ENCODE measurements at regions not wholly inside any gene's neighbourhood (a gene's known extent, or its start where the extent isn't known, plus 50 kb on each side); places are given as distances from the start of the nearest gene placed in this dataset.

DNA sequence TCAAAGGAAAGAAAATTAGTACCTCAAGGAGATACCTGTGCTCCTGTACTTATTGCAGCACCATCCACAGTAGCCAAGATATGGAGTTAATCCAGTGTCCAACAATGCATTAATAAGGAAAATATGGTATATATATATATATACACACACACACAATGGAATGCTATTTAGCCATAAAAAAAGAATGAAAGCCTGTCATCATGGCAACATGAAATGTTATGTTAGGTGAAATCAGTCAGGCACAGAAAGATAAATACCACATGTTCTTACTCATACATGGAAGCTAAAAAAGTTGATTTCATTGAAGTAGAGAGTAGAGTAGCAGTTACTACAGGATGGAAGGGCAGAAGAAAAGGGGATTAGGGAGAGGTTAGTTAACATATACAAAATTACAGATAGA is 601.5 kb downstream of the ANXA1 start:
- ATAC-seq (no peak), DNase-seq (no peak)
- no peaks in the 10 kb centered on the region for H3K27me3 Mint-ChIP-seq
- no peak overlapping the region for H3K4me3 Mint-ChIP-seq
- H3K4me1 Mint-ChIP-seq, result no peaks in the 10 kb centered on the region
- H3K9me3 Mint-ChIP-seq, result peaks cover 0 to 4% of the 10 kb centered on the region in 2 donors
- H3K27ac Mint-ChIP-seq, result no peak overlapping the region

DNA sequence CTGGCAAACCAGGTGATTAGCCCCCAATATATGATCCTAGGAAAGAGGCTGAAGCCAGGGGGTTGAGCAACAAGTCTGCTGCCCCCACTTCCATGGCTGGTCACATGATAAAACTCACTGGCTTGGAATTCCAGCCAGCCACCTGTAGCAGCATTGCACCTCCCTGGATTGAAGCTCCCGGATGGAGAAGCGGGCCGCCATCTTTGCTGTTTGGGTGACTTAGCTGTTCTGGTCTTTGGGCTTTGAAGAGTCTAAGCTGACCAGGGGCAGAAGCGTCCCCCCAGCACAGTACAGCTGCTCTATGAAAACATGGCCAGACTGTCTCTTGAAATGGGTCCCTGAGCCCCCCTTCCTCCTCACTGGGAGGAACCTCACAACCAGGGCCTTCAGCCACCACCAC is 610.2 kb downstream of the ANXA1 start:
- no peak for ATAC-seq
- no peaks in the 10 kb centered on the region for H3K4me1 Mint-ChIP-seq
- H3K9me3 Mint-ChIP-seq, result peaks cover 13 to 29% of the 10 kb centered on the region in 2 donors
- no peak for DNase-seq
- H3K27ac Mint-ChIP-seq, result no peak overlapping the region
- no peaks in the 10 kb centered on the region for H3K27me3 Mint-ChIP-seq
- H3K4me3 Mint-ChIP-seq, result no peak overlapping the region

DNA sequence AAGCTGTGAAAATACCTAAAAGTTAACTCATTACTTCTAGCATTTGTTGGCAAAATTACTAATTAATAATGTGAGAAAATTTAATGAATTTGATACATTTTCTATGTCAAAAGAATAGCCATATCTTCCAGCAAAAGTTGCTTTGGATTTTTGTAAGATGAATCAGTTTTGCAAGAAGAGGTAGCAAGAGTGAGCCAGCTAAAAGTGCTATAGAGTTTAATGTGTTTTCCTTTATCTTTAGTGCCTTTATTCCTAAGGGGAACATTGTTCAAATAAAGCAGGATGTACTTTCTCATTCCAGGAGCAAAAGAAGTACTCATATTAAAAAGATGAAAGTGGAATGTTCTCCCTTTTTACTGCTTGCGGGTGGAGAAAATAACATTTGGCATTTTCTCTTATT is 622.2 kb downstream of the ANXA1 start:
- Mint-ChIP-seq H3K27me3 (no peaks in the 10 kb centered on the region), H3K9me3 (peaks cover 0 to 4% of the 10 kb centered on the region in 2 donors), H3K4me3 (no peak overlapping the region), H3K4me1 (no peaks in the 10 kb centered on the region), H3K27ac (no peak overlapping the region)
- ATAC-seq, result no peak
- no peak for DNase-seq

DNA sequence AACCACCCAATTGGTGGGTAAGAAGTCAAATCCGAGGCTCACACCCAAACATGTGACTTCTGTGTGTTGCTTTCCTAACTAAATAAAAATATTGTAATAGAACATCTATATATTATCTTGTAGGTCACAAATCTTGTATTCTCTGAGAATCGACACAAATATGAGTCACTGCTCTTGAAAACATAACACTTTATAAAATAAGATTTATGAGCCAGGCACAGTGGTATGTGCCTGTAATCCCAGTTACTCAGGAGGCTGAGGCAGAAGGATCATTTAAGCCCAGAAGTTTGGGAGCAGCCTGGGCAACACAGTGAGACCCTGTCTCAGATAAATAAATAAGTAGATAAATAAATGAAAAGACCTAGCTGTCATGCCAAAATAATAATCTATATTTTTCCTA is 624.1 kb downstream of the ANXA1 start:
- H3K27ac Mint-ChIP-seq, result no peak overlapping the region
- DNase-seq, result no peak
- H3K4me3 Mint-ChIP-seq, result no peak overlapping the region
- no peak for ATAC-seq
- H3K9me3 Mint-ChIP-seq, result peaks cover 0 to 4% of the 10 kb centered on the region in 2 donors
- no peaks in the 10 kb centered on the region for H3K4me1 Mint-ChIP-seq
- no peaks in the 10 kb centered on the region for H3K27me3 Mint-ChIP-seq

DNA sequence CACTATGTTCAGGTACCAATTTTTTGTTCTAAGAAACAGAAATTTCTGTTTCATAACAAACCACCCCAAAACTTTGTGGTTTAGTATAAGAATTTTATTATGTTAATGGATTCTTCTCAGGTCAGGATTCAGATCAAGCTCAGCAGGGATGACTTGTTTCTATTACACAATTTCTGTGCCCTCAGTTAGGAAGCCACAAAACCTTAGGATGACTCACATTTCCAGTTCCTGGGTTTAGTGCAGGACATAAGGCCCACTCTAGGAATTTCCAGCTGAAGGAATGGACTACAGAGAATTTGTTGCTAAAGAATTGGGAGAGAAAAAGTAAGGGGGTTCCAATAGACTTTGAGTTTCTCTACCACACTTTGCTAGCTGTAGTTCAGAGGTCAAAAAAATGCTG is 629.3 kb downstream of the ANXA1 start:
- DNase-seq, result no peak
- peaks cover 6 to 9% of the 10 kb centered on the region in 2 donors for H3K9me3 Mint-ChIP-seq
- no peak for ATAC-seq
- no peak overlapping the region for H3K27ac Mint-ChIP-seq
- no peak overlapping the region for H3K4me3 Mint-ChIP-seq
- H3K4me1 Mint-ChIP-seq, result no peaks in the 10 kb centered on the region
- H3K27me3 Mint-ChIP-seq, result no peaks in the 10 kb centered on the region

DNA sequence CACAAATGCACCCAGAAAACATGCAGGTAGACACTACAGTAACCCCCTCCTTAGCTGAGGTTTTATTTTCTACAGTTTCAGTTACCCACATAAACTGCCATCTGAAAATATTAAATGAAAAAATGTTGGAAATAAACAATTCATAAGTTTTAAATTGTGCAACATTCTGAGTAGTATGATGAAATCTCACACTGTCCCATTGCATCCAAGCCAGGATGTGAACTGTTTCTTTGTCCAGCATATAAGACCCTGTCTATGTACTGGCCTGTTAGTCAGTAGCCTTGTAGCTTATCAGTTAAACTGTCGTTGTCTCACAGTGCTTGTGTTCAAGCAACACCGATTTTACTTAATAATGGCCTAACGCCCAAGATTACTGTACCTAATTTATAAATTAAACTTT is 630.5 kb downstream of the ANXA1 start:
- H3K27me3 Mint-ChIP-seq, result no peaks in the 10 kb centered on the region
- H3K4me1 Mint-ChIP-seq, result no peaks in the 10 kb centered on the region
- DNase-seq, result no peak
- H3K9me3 Mint-ChIP-seq, result peaks cover 8 to 22% of the 10 kb centered on the region in 2 donors
- no peak overlapping the region for H3K27ac Mint-ChIP-seq
- H3K4me3 Mint-ChIP-seq, result no peak overlapping the region
- no peak for ATAC-seq

DNA sequence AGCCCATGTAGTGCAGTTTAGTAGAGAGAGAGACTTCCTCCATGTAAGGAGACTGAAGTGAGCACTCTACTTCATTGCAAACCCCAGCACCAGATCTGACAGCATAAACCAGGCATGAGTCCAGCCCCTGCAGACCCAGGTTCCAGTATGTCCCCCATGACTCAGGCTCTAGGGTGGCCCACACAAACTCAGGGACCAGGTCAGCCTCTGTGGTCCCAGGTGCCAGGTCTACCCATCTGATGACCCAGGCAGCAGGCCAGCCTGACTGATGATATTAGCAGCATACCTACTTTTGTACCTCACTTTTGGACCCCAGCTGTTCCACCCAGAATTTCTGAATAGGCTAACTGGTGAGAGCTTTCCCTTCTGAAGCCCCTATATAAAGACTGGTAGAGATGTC is 647.8 kb downstream of the ANXA1 start:
- Mint-ChIP-seq H3K27me3 (no peaks in the 10 kb centered on the region), H3K9me3 (no peaks in the 10 kb centered on the region), H3K27ac (no peak overlapping the region), H3K4me1 (no peaks in the 10 kb centered on the region), H3K4me3 (no peak overlapping the region)
- ATAC-seq, result no peak
- no peak for DNase-seq

DNA sequence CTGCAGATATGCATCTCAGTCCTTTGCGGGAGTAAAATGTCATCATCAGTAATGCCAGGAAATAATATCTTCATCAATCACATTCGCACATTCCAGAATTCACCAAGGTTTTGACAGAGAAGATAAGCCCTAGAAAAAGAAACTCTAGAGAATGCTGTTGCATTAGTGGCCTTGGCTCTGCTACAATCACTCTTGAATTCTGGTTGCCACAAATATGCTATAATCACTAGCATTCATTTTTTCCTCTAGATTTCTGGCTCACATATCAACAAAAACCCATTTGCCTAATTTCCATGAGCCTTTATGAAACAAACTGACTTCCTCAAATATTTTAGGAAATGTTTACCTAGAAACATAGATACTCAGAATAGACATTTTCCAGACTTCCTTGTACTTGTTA is 653.4 kb downstream of the ANXA1 start:
- Mint-ChIP-seq H3K4me1 (no peaks in the 10 kb centered on the region), H3K9me3 (peaks cover 0 to 3% of the 10 kb centered on the region in 2 donors), H3K27me3 (no peaks in the 10 kb centered on the region), H3K27ac (no peak overlapping the region), H3K4me3 (no peak overlapping the region)
- ATAC-seq (no peak), DNase-seq (no peak)

DNA sequence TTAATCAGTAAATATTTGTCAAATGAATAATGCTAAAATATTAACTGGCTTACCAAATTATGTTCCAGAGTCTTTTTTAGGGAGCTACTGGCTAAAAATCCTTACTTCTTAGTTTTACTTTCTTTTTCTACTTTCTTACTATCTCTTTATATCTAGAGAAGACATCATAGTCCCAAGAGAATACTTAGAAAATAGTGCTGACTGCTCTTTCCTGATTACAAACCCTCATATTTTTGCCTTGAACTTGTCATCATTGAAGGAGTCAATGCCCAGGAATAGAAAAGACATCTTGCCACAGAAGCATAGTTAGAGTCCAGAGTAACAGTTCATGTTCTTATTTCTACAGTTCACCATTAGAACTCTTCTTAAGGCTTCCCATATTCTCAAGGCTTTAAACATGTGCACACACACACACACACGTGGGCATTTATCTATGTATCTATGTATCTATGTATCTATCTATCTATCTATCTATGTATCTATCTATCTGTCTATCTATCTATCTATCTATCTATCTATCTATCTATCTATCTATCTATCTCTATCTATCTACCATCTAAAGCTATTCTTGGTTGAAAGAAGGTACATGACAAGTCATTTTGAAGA is 654.3 kb downstream of the ANXA1 start:
- H3K9me3 Mint-ChIP-seq, result peaks cover 0 to 3% of the 10 kb centered on the region in 2 donors
- DNase-seq, result no peak
- H3K27ac Mint-ChIP-seq, result no peak overlapping the region
- H3K4me1 Mint-ChIP-seq, result no peaks in the 10 kb centered on the region
- no peak for ATAC-seq
- no peak overlapping the region for H3K4me3 Mint-ChIP-seq
- no peaks in the 10 kb centered on the region for H3K27me3 Mint-ChIP-seq

DNA sequence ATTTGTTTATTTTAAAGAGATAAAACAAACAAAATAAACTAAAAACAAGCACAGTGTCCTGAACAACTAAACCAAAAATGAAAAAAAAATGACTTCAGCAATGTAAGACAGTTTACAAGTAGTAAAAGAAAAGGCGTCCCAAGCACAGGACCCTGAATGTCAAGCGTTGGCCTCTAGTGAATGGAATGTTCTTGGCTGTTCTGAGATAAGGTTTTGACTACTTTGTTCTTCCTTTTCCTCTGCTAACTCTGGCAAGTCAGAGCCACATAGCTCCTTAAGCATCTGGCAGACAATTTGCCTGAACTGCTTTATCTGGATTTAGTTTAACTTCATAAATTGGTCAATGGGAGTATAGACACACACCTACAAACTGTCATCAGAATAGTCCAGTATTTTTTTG is 655.2 kb downstream of the ANXA1 start:
- Mint-ChIP-seq H3K4me1 (no peaks in the 10 kb centered on the region), H3K27me3 (no peaks in the 10 kb centered on the region), H3K4me3 (no peak overlapping the region), H3K9me3 (peaks cover 0 to 3% of the 10 kb centered on the region in 2 donors), H3K27ac (no peak overlapping the region)
- ATAC-seq (no peak), DNase-seq (no peak)

DNA sequence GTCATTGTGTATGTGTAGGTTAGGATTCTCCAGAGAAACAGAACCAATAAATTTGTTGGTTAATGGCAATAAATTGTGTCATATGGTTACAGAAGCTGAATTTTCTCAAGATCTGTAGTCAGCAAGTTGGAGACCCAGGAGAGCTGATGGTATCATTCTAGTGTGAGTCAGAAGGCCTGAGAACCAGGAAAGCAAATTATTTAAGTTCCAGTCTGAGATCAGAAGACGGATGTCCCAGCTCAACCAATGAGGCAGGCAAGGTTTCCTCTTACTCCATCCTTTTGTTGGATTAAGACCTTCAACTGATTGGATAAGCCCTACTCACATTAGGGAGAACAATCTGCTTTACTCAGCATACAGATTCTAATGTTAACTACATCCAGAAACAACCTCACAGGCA is 656.3 kb downstream of the ANXA1 start:
- ATAC-seq, result no peak
- Mint-ChIP-seq H3K27ac (no peak overlapping the region), H3K27me3 (no peaks in the 10 kb centered on the region), H3K4me1 (no peaks in the 10 kb centered on the region), H3K9me3 (peaks cover 0 to 3% of the 10 kb centered on the region in 2 donors), H3K4me3 (no peak overlapping the region)
- no peak for DNase-seq

DNA sequence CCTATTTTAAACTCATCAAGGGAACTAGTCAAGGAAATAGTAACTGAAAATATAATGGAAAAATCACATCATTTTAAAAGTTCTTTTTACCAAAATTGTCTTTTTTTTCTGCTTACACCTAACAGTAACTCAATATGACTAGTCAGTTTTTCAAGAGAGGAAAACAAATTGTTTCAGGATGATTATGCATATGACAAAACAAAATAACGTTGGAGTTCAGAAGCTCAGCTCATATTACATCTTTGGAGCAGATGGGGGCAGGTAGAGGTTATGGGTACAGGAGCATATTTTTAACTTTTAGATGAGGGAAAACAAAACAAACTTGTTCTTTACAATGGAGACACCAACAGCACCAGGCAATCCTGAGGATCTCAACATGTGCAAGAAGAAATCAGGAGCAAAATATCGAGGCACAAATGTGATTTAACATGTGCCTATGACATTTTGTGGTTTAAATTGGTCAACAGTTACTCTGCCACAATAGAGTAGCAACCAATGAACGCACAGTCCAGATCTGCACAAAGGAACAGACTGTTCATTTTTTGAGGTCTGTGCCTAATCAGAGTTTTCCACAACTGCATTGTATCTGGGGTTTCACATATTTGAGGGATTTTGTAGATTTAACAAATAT is 659.0 kb downstream of the ANXA1 start:
- H3K9me3 Mint-ChIP-seq, result peaks cover 0 to 3% of the 10 kb centered on the region in 2 donors
- DNase-seq (no peak), ATAC-seq (no peak)
- H3K4me3 Mint-ChIP-seq, result no peak overlapping the region
- no peaks in the 10 kb centered on the region for H3K4me1 Mint-ChIP-seq
- H3K27me3 Mint-ChIP-seq, result no peaks in the 10 kb centered on the region
- H3K27ac Mint-ChIP-seq, result peak overlapping the region in 1 of 2 donors; percentile 40

DNA sequence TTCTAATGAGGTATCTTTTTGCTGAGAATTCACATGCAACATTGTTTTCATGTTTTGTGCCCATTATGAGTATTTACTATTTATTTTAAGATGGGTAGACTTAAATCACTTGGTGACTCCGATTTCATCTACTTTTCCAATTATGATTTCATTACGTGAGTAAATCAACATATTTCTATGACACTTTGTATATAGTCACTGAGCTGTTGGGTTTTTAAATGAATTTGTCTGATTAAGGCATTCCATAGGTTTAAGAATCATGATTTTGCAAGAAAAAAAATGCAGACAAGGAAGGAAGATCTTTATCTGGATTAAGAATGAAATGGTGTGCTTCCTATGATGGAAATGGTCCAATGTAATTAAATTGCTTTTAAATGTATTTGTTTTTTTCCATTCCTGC is 661.9 kb downstream of the ANXA1 start:
- ATAC-seq (no peak), DNase-seq (no peak)
- Mint-ChIP-seq H3K4me1 (no peaks in the 10 kb centered on the region), H3K9me3 (no peaks in the 10 kb centered on the region), H3K27me3 (no peaks in the 10 kb centered on the region), H3K4me3 (no peak overlapping the region), H3K27ac (no peak overlapping the region)

DNA sequence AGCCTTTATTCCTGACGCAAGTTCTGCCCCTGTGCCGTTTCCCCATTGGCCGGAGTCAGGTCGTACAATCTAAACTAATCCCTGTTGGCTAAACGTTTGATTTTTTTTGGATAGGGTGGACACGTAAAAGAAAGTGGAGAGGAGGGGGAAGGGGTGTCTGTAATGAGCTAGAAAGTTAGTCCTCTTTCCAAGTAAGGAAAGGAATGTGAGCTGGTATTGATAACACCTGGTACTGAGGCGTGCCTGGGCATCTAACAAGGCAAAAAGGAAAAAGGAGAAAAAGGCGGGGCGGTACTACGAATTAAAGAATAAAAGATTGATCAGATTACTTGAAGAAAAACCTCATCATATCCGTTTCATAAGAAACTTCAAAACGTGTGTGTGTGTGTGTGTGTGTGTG is 665.2 kb downstream of the ANXA1 start:
- Mint-ChIP-seq H3K4me1 (no peaks in the 10 kb centered on the region), H3K4me3 (no peak overlapping the region), H3K27me3 (no peaks in the 10 kb centered on the region), H3K9me3 (no peaks in the 10 kb centered on the region), H3K27ac (peak overlapping the region in 1 of 2 donors; percentile 63)
- ATAC-seq (no peak), DNase-seq (no peak)

DNA sequence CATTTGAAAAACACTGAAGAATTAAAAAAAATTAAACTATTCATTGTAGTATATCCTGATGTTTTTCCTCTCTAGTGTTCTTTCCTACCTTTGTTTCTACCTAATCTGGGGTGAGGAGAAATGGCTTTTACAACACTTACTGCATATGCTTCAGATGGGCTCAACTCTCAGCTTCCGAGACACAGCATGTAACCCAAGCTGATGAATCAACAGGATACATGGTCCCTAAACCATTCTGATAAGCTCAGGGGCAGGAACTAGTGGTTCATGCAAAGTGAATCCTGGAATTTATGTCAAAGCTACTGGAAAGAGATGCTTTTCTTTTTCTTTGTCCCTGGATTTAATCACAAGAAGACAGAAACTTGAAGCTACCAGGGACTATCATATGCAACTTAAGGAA is 672.5 kb upstream of the RORB start:
- DNase-seq (no peak), ATAC-seq (no peak)
- H3K9me3 Mint-ChIP-seq, result peaks cover 0 to 5% of the 10 kb centered on the region in 2 donors
- H3K27me3 Mint-ChIP-seq, result no peaks in the 10 kb centered on the region
- H3K4me1 Mint-ChIP-seq, result no peaks in the 10 kb centered on the region
- no peak overlapping the region for H3K4me3 Mint-ChIP-seq
- H3K27ac Mint-ChIP-seq, result no peak overlapping the region

DNA sequence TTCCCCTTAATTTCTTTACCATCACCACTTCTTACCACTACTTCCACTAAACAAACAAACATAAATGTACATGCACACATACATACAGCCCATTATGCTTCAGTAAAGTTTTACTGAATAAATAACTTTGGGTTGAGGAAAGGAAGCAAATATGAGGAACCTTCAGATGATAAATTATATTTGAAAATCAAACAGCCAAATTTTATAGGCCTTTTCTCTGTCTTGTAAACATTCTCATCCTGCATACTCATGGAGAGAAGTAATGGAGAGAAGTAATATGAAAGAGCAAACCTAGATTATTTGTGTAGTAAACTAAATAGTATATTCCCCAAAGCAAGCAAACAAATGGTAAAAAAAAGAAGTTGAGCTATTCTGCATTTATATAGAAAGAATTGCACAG is 658.3 kb upstream of the RORB start:
- no peaks in the 10 kb centered on the region for H3K4me1 Mint-ChIP-seq
- H3K27me3 Mint-ChIP-seq, result no peaks in the 10 kb centered on the region
- no peak for DNase-seq
- no peak for ATAC-seq
- H3K9me3 Mint-ChIP-seq, result peaks cover 0 to 8% of the 10 kb centered on the region in 2 donors
- no peak overlapping the region for H3K4me3 Mint-ChIP-seq
- no peak overlapping the region for H3K27ac Mint-ChIP-seq

DNA sequence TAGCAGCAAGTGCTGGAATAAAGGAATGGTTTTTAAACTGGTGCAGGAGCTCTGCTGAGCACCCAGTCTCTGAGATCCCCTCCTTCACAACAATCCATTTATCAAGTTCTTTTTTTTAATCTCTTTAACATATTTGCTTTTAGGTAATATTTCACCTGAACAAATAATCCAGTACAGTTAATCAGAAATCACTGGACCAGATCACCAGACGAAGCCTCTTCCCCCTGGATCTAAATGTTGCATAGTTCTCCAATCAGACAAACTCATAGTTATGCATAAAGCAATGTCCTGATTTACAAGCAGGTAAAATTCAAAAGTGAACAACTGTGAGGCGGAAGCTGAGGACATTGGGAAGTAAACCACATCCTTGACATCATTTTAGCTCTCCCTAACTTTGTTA is 657.7 kb upstream of the RORB start:
- Mint-ChIP-seq H3K4me3 (no peak overlapping the region), H3K27me3 (no peaks in the 10 kb centered on the region)

More for the DNA sequence above, 657.7 kb upstream of the RORB start:
- H3K4me1 Mint-ChIP-seq, result no peaks in the 10 kb centered on the region
- no peak for DNase-seq
- H3K9me3 Mint-ChIP-seq, result peaks cover 0 to 8% of the 10 kb centered on the region in 2 donors
- H3K27ac Mint-ChIP-seq, result no peak overlapping the region
- no peak for ATAC-seq

All from stimulated activated naive CD8-positive, alpha-beta T cell treated with anti-CD3 and anti-CD28 coated beads, Interleukin-15, amount 100 ng/mL, for 72 hours (primary cell).